Stomach smooth muscle (tissue), 2 donors: ENCODE measurements at regions not wholly inside any gene's neighbourhood (a gene's known extent, or its start where the extent isn't known, plus 50 kb on each side); places are given as distances from the start of the nearest gene placed in this dataset.

Source experiments
- H3K27ac ChIP-seq: one replicate; pipeline ENCODE4 v1.7.0; 2013; ENCODE audit warnings: mild to moderate bottlenecking, low read length, inconsistent platforms
- H3K27me3 ChIP-seq, 2 donors: one replicate each; pipeline ENCODE4 v1.7.0; 2013; ENCODE audit warnings: low read length in 2 of 2; ENCODE audit not compliant: insufficient read depth in 2 of 2, control insufficient read depth in 1 of 2
- H3K36me3 ChIP-seq, 2 donors: one replicate each; pipeline ENCODE4 v1.7.0; 2013; ENCODE audit warnings: low read length in 2 of 2; ENCODE audit not compliant: control insufficient read depth in 2 of 2, insufficient read depth in 2 of 2
- H3K4me1 ChIP-seq: one replicate; pipeline ENCODE4 v1.7.0; 2013; ENCODE audit warnings: low read length; ENCODE audit not compliant: control insufficient read depth, insufficient read depth
- H3K4me3 ChIP-seq, 2 donors: one replicate each; pipeline ENCODE4 v1.7.0; 2013; ENCODE audit warnings: low read length in 2 of 2
- H3K9ac ChIP-seq, 2 donors: one replicate each; pipeline ENCODE4 v1.7.0; 2013; ENCODE audit warnings: low read length in 2 of 2, mild to moderate bottlenecking in 1 of 2
- H3K9me3 ChIP-seq, 2 donors: one replicate each; pipeline ENCODE4 v1.7.0; 2013; ENCODE audit warnings: low read length in 2 of 2; ENCODE audit not compliant: control insufficient read depth in 2 of 2
- donor health status: healthy.
- donor health status: Pancreatic carcinoma.

- Histone ChIP-seq H3K9me3 (no peaks in the 10 kb centered on the region), H3K4me3 (no peak overlapping the region), H3K27me3 (no peaks in the 10 kb centered on the region), H3K9ac (no peak overlapping the region), H3K27ac (no peak overlapping the region), H3K4me1 (no peaks in the 10 kb centered on the region), H3K36me3 (no peaks in the 10 kb centered on the region)
Measured at GRCh38 chr15:38687775-38688495, 123.3 kb upstream of the RASGRP1 start.

GRCh38 chr15:38688761-38689160, 124.1 kb upstream of the RASGRP1 start:
- no peak overlapping the region for H3K27ac ChIP-seq
- no peaks in the 10 kb centered on the region for H3K27me3 ChIP-seq
- H3K9me3 ChIP-seq: no peaks in the 10 kb centered on the region
- no peak overlapping the region for H3K9ac ChIP-seq
- no peaks in the 10 kb centered on the region for H3K4me1 ChIP-seq
- no peak overlapping the region for H3K4me3 ChIP-seq
- H3K36me3 ChIP-seq: no peaks in the 10 kb centered on the region

- no peaks in the 10 kb centered on the region for H3K4me1 ChIP-seq
- H3K4me3 ChIP-seq: no peak overlapping the region
- no peaks in the 10 kb centered on the region for H3K27me3 ChIP-seq
- H3K9ac ChIP-seq: no peak overlapping the region
- no peaks in the 10 kb centered on the region for H3K36me3 ChIP-seq
- no peak overlapping the region for H3K27ac ChIP-seq
- no peaks in the 10 kb centered on the region for H3K9me3 ChIP-seq
Measured at GRCh38 chr15:38689522-38689921, 124.9 kb upstream of the RASGRP1 start.

- Histone ChIP-seq H3K27me3 (no peaks in the 10 kb centered on the region), H3K27ac (no peak overlapping the region), H3K36me3 (no peaks in the 10 kb centered on the region), H3K4me3 (no peak overlapping the region), H3K9ac (no peak overlapping the region), H3K4me1 (no peaks in the 10 kb centered on the region), H3K9me3 (no peaks in the 10 kb centered on the region)
Measured at GRCh38 chr15:38690216-38690615, 125.6 kb upstream of the RASGRP1 start.

- Histone ChIP-seq H3K27ac (no peak overlapping the region), H3K9me3 (no peaks in the 10 kb centered on the region), H3K27me3 (no peaks in the 10 kb centered on the region), H3K36me3 (no peaks in the 10 kb centered on the region), H3K9ac (no peak overlapping the region), H3K4me1 (no peaks in the 10 kb centered on the region), H3K4me3 (no peak overlapping the region)
Measured at GRCh38 chr15:38690719-38691332, 126.2 kb upstream of the RASGRP1 start.

- Histone ChIP-seq H3K4me1 (no peaks in the 10 kb centered on the region), H3K9ac (no peak overlapping the region), H3K9me3 (no peaks in the 10 kb centered on the region), H3K27me3 (no peaks in the 10 kb centered on the region), H3K36me3 (no peaks in the 10 kb centered on the region), H3K27ac (no peak overlapping the region), H3K4me3 (no peak overlapping the region)
Measured at GRCh38 chr15:38691377-38691776, 126.8 kb upstream of the RASGRP1 start.

- no peak overlapping the region for H3K27ac ChIP-seq
- no peak overlapping the region for H3K9ac ChIP-seq
- no peaks in the 10 kb centered on the region for H3K9me3 ChIP-seq
- no peaks in the 10 kb centered on the region for H3K36me3 ChIP-seq
- no peak overlapping the region for H3K4me3 ChIP-seq
- H3K27me3 ChIP-seq: no peaks in the 10 kb centered on the region
- no peaks in the 10 kb centered on the region for H3K4me1 ChIP-seq
Measured at GRCh38 chr15:38691965-38692788, 127.6 kb upstream of the RASGRP1 start.

GRCh38 chr15:38692789-38693062, 128.1 kb upstream of the RASGRP1 start:
- H3K36me3 ChIP-seq: no peaks in the 10 kb centered on the region
- H3K27ac ChIP-seq: no peak overlapping the region
- H3K9ac ChIP-seq: no peak overlapping the region
- H3K4me3 ChIP-seq: no peak overlapping the region
- H3K4me1 ChIP-seq: no peaks in the 10 kb centered on the region
- H3K9me3 ChIP-seq: no peaks in the 10 kb centered on the region
- H3K27me3 ChIP-seq: no peaks in the 10 kb centered on the region

- Histone ChIP-seq H3K27ac (no peak overlapping the region), H3K4me1 (no peaks in the 10 kb centered on the region), H3K9me3 (no peaks in the 10 kb centered on the region), H3K4me3 (no peak overlapping the region), H3K36me3 (no peaks in the 10 kb centered on the region), H3K27me3 (no peaks in the 10 kb centered on the region), H3K9ac (no peak overlapping the region)
Measured at GRCh38 chr15:38695249-38696108, 130.9 kb upstream of the RASGRP1 start.

- no peak overlapping the region for H3K27ac ChIP-seq
- H3K9ac ChIP-seq: no peak overlapping the region
- no peaks in the 10 kb centered on the region for H3K9me3 ChIP-seq
- H3K4me1 ChIP-seq: no peaks in the 10 kb centered on the region
- no peak overlapping the region for H3K4me3 ChIP-seq
- H3K27me3 ChIP-seq: no peaks in the 10 kb centered on the region
- no peaks in the 10 kb centered on the region for H3K36me3 ChIP-seq
Measured at GRCh38 chr15:38696109-38696727, 131.6 kb upstream of the RASGRP1 start.
